WTC11 (cell line): ENCODE measurements at regions not wholly inside any gene's neighbourhood (a gene's known extent, or its start where the extent isn't known, plus 50 kb on each side); places are given as distances from the start of the nearest gene placed in this dataset.

ENCODE experiments used
- ATAC-seq: fragments of 200-7000 bp; cut with Tn5 transposase; 2 replicates; pipeline ENCODE4 v1.10.0; 2021; ENCODE audit warnings: mild to moderate bottlenecking, moderate library complexity
- CTCF ChIA-PET: fragments of 300-600 bp; sonication (Branson Sonifier 250); formaldehyde crosslinking; loops from one replicate; lab custom pipeline; 2021; ENCODE audit warnings: antibody characterized with exemption; lab: Charles Lee
- POLR2A ChIA-PET: fragments of 350-600 bp; sonication (Branson Sonifier 250); formaldehyde crosslinking; loops from one replicate; lab custom pipeline; 2021; ENCODE audit warnings: antibody characterized with exemption; lab: Charles Lee
- DNase-seq: peaks from one replicate; pipeline ENCODE4 v3.0.0; 2021; ENCODE audit warnings: low spot score
- H3K27ac Mint-ChIP-seq: 2 replicates; pipeline ENCODE4 v1.8.0; 2021; ENCODE audit warnings: mixed read lengths
- H3K27me3 Mint-ChIP-seq: 2 replicates; pipeline ENCODE4 v1.8.0; 2021; ENCODE audit warnings: low read depth, mild to moderate bottlenecking, moderate library complexity, mixed read lengths
- H3K36me3 Mint-ChIP-seq: 2 replicates; pipeline ENCODE4 v1.8.0; 2021; ENCODE audit warnings: mixed read lengths
- H3K4me1 Mint-ChIP-seq: 2 replicates; pipeline ENCODE4 v1.8.0; 2022; ENCODE audit warnings: mixed read lengths
- H3K4me3 Mint-ChIP-seq: 2 replicates; pipeline ENCODE4 v1.8.0; 2021; ENCODE audit warnings: mild to moderate bottlenecking, moderate library complexity, mixed read lengths
- H3K9me3 Mint-ChIP-seq: 2 replicates; pipeline ENCODE4 v1.8.0; 2021; ENCODE audit warnings: mixed read lengths
- ATF2 ChIP-seq: sonication (generic); formaldehyde crosslinking; IDR thresholded peaks from 2 replicates; pipeline ENCODE4 v1.8.1; 2022; ENCODE audit warnings: low read depth, missing genetic modification reagents, borderline replicate concordance
- GRHL2 ChIP-seq: fragments of 250-450 bp; sonication (Bioruptor Pico); IDR thresholded peaks from 2 replicates; pipeline ENCODE4 v1.8.0; 2022; ENCODE audit warnings: mild to moderate bottlenecking, moderate library complexity; ENCODE audit not compliant: insufficient replicate concordance, severe bottlenecking
- HMGA2 ChIP-seq: fragments of 250-450 bp; sonication (Bioruptor Pico); IDR thresholded peaks from 2 replicates; pipeline ENCODE4 v1.4.0; 2021; ENCODE audit warnings: mild to moderate bottlenecking, moderate library complexity
- IRF1 ChIP-seq: sonication (generic); formaldehyde crosslinking; IDR thresholded peaks from 2 replicates; pipeline ENCODE4 v1.8.0; 2023; ENCODE audit warnings: missing genetic modification reagents
- NFATC4 ChIP-seq: fragments of 250-450 bp; sonication (Bioruptor Pico); IDR thresholded peaks from 2 replicates; pipeline ENCODE4 v1.9.0; 2021; ENCODE audit warnings: mild to moderate bottlenecking
- NFYB ChIP-seq: sonication (generic); formaldehyde crosslinking; conservative IDR thresholded peaks from 2 replicates; pipeline ENCODE4 v1.8.0; 2022; ENCODE audit warnings: low read depth, missing genetic modification reagents
- NR3C1 ChIP-seq: sonication (generic); formaldehyde crosslinking; conservative IDR thresholded peaks from 2 replicates; pipeline ENCODE4 v1.8.1; 2023; ENCODE audit warnings: low read depth, mild to moderate bottlenecking, missing genetic modification reagents
- OVOL2 ChIP-seq: fragments of 250-450 bp; sonication (Bioruptor Pico); IDR thresholded peaks from 2 replicates; pipeline ENCODE4 v1.9.0; 2021; ENCODE audit warnings: mild to moderate bottlenecking, borderline replicate concordance
- PRDM15 ChIP-seq: sonication (generic); formaldehyde crosslinking; IDR thresholded peaks from 2 replicates; pipeline ENCODE4 v1.8.0; 2022; ENCODE audit warnings: missing genetic modification reagents
- SMAD3 ChIP-seq: sonication (generic); formaldehyde crosslinking; IDR thresholded peaks from 2 replicates; pipeline ENCODE4 v1.8.0; 2022; ENCODE audit warnings: missing genetic modification reagents, mild to moderate bottlenecking, borderline replicate concordance
- STAT6 ChIP-seq: sonication (generic); formaldehyde crosslinking; conservative IDR thresholded peaks from 2 replicates; pipeline ENCODE4 v1.8.1; 2023; ENCODE audit warnings: mild to moderate bottlenecking, low read depth, missing genetic modification reagents, moderate library complexity
- ZNF121 ChIP-seq: sonication (generic); formaldehyde crosslinking; IDR thresholded peaks from 2 replicates; pipeline ENCODE4 v1.8.0; 2023; ENCODE audit warnings: missing genetic modification reagents
- ZNF219 ChIP-seq: sonication (generic); formaldehyde crosslinking; IDR thresholded peaks from 2 replicates; pipeline ENCODE4 v1.8.0; 2023; ENCODE audit warnings: missing genetic modification reagents, mild to moderate bottlenecking, borderline replicate concordance
- ZNF416 ChIP-seq: fragments of 250-450 bp; sonication (Bioruptor Pico); IDR thresholded peaks from 2 replicates; pipeline ENCODE4 v1.9.0; 2021; ENCODE audit warnings: mild to moderate bottlenecking, inconsistent platforms
- ZNF671 ChIP-seq: fragments of 250-450 bp; sonication (Bioruptor Pico); IDR thresholded peaks from 2 replicates; pipeline ENCODE4 v1.8.0; 2021; ENCODE audit warnings: mild to moderate bottlenecking
- TF ChIP-seq, protein P1 (sequence below): sonication (generic); formaldehyde crosslinking; IDR thresholded peaks from 2 replicates; pipeline ENCODE4 v1.8.1; 2023; ENCODE audit warnings: mild to moderate bottlenecking, missing genetic modification reagents, moderate library complexity
- TF ChIP-seq, protein P2 (sequence below): fragments of 250-450 bp; sonication (Bioruptor Pico); IDR thresholded peaks from 2 replicates; pipeline ENCODE4 v2.1.2; 2022; ENCODE audit warnings: mild to moderate bottlenecking, moderate library complexity

- H3K4me3 Mint-ChIP-seq = no peak overlapping the region
- no peak for TF ChIP-seq GRHL2 (CRISPR knock-in tag)
- TF ChIP-seq, protein P1, sequence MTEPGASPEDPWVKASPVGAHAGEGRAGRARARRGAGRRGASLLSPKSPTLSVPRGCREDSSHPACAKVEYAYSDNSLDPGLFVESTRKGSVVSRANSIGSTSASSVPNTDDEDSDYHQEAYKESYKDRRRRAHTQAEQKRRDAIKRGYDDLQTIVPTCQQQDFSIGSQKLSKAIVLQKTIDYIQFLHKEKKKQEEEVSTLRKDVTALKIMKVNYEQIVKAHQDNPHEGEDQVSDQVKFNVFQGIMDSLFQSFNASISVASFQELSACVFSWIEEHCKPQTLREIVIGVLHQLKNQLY (CRISPR knock-in tag) = no peak
- no peak for TF ChIP-seq IRF1 (CRISPR knock-in tag)
- no peak for TF ChIP-seq HMGA2
- no peak for TF ChIP-seq STAT6
- no peak for TF ChIP-seq NFATC4 (CRISPR knock-in tag)
- no peak for TF ChIP-seq ZNF416 (CRISPR knock-in tag)
- TF ChIP-seq NFYB (CRISPR knock-in tag) = no peak
- no peak for TF ChIP-seq ZNF219
- TF ChIP-seq OVOL2 = no peak
- TF ChIP-seq ATF2 (CRISPR knock-in tag) = no peak
- TF ChIP-seq, protein P2, sequence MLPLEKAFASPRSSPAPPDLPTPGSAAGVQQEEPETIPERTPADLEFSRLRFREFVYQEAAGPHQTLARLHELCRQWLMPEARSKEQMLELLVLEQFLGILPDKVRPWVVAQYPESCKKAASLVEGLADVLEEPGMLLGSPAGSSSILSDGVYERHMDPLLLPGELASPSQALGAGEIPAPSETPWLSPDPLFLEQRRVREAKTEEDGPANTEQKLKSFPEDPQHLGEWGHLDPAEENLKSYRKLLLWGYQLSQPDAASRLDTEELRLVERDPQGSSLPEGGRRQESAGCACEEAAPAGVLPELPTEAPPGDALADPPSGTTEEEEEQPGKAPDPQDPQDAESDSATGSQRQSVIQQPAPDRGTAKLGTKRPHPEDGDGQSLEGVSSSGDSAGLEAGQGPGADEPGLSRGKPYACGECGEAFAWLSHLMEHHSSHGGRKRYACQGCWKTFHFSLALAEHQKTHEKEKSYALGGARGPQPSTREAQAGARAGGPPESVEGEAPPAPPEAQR (CRISPR knock-in tag) = no peak
- no peak for TF ChIP-seq SMAD3 (CRISPR knock-in tag)
- no peak for TF ChIP-seq ZNF671 (CRISPR knock-in tag)
- no peak for TF ChIP-seq PRDM15 (CRISPR knock-in tag)
- no peak for TF ChIP-seq NR3C1 (CRISPR knock-in tag)
- TF ChIP-seq ZNF121 (CRISPR knock-in tag) = no peak
- TF ChIP-seq, all 79 proteins: peak for 0
- peaks cover 30% of the 10 kb centered on the region for H3K36me3 Mint-ChIP-seq
- 0 out of 2 replicates have a peak, but pooled peaks cover 7% of the 10 kb centered on the region for H3K4me1 Mint-ChIP-seq
- H3K27me3 Mint-ChIP-seq = no peaks in the 10 kb centered on the region
- CTCF ChIA-PET = no interaction called here
- H3K9me3 Mint-ChIP-seq = peaks cover 49% of the 10 kb centered on the region
- ATAC-seq (no peak), DNase-seq (no peak)
- POLR2A ChIA-PET = no interaction called here
- H3K27ac Mint-ChIP-seq = no peak overlapping the region
Observed at GRCh38 chrY:19317271-19317987, 427.1 kb downstream of the KDM5D start.
